ENCODE measurements at regions not wholly inside any gene's neighbourhood (a gene's known extent, or its start where the extent isn't known, plus 50 kb on each side); places are given as distances from the start of the nearest gene placed in this dataset.

GRCh38 chrX:131917588-131917987, 105.5 kb upstream of the STK26 start:
- Histone ChIP-seq H3K4me1 (ENCODE audit: control insufficient read depth, insufficient read depth, low read depth, low read length) (no peaks in the 10 kb centered on the region), H2AFZ (ENCODE audit: low read depth, low read length) (no peak overlapping the region), H3K23ac (ENCODE audit: low read length in 2 of 2) (no peak overlapping the region), H3K14ac (ENCODE audit: low read length in 2 of 2) (no peak overlapping the region), H3K27me3 (ENCODE audit: control insufficient read depth in 1 of 2, insufficient read depth in 1 of 2, low read length in 2 of 2) (peaks cover 0 to 30% of the 10 kb centered on the region in 2 experiments), H3K4ac (ENCODE audit: low read depth in 1 of 2, low read length in 2 of 2) (no peak overlapping the region), H3K4me2 (ENCODE audit: low read length, poor library complexity, severe bottlenecking) (no peak overlapping the region), H2BK12ac (ENCODE audit: low read length in 2 of 2) (no peak overlapping the region), H2AK5ac (ENCODE audit: low read length, severe bottlenecking) (no peak overlapping the region), H3K36me3 (ENCODE audit: control insufficient read depth in 1 of 2, insufficient read depth in 2 of 2, low read depth in 1 of 2, low read length in 2 of 2) (no peaks in the 10 kb centered on the region), H3K9me3 (ENCODE audit: control insufficient read depth, low read length) (peaks cover 6% of the 10 kb centered on the region), H3K18ac (ENCODE audit: low read depth in 1 of 2, low read length in 2 of 2) (no peak overlapping the region), H3K4me3 (ENCODE audit: insufficient read depth in 1 of 2, low read depth in 1 of 2, low read length in 2 of 2) (no peak overlapping the region), H4K91ac (ENCODE audit: low read length) (no peak overlapping the region), H3K9ac (ENCODE audit: low read length) (no peak overlapping the region), H3K27ac (ENCODE audit: low read length, poor library complexity, severe bottlenecking) (no peak overlapping the region), H2BK120ac (ENCODE audit: low read depth, low read length) (no peak overlapping the region), H4K8ac (ENCODE audit: low read length) (no peak overlapping the region), H3K79me1 (replicated peaks; ENCODE audit: low read length, poor library complexity, severe bottlenecking) (no peaks in the 10 kb centered on the region), H2BK15ac (ENCODE audit: low read depth, poor library complexity, severe bottlenecking) (no peak overlapping the region), H2BK5ac (ENCODE audit: low read depth, low read length, poor library complexity, severe bottlenecking) (no peak overlapping the region)
- DNase-seq = no peak
- WGBS = no CpG with 5 or more reads among the region's 2 CpGs

GRCh38 chrX:131918839-131919238, 104.3 kb upstream of the STK26 start:
- H3K36me3 ChIP-seq (ENCODE audit: control insufficient read depth in 1 of 2, insufficient read depth in 2 of 2, low read depth in 1 of 2, low read length in 2 of 2) = no peaks in the 10 kb centered on the region
- H3K4me2 ChIP-seq (ENCODE audit: low read length, poor library complexity, severe bottlenecking) = no peak overlapping the region
- no peak overlapping the region for H3K27ac ChIP-seq (ENCODE audit: low read length, poor library complexity, severe bottlenecking)
- no peak overlapping the region for H2BK12ac ChIP-seq (ENCODE audit: low read length in 2 of 2)
- H2BK120ac ChIP-seq (ENCODE audit: low read depth, low read length) = no peak overlapping the region
- H3K23ac ChIP-seq (ENCODE audit: low read length in 2 of 2) = no peak overlapping the region
- no peak overlapping the region for H4K91ac ChIP-seq (ENCODE audit: low read length)
- no peak for DNase-seq
- H2AK5ac ChIP-seq (ENCODE audit: low read length, severe bottlenecking) = no peak overlapping the region
- H2AFZ ChIP-seq (ENCODE audit: low read depth, low read length) = no peak overlapping the region
- H2BK5ac ChIP-seq (ENCODE audit: low read depth, low read length, poor library complexity, severe bottlenecking) = no peak overlapping the region
- WGBS = 94% methylated on average over 2 of the region's 2 CpGs
- no peaks in the 10 kb centered on the region for H3K79me1 ChIP-seq (replicated peaks; ENCODE audit: low read length, poor library complexity, severe bottlenecking)
- H3K4ac ChIP-seq (ENCODE audit: low read depth in 1 of 2, low read length in 2 of 2) = no peak overlapping the region
- no peaks in the 10 kb centered on the region for H3K4me1 ChIP-seq (ENCODE audit: control insufficient read depth, insufficient read depth, low read depth, low read length)
- peaks cover 0 to 33% of the 10 kb centered on the region in 2 experiments for H3K27me3 ChIP-seq (ENCODE audit: control insufficient read depth in 1 of 2, insufficient read depth in 1 of 2, low read length in 2 of 2)
- H3K14ac ChIP-seq (ENCODE audit: low read length in 2 of 2) = no peak overlapping the region
- no peak overlapping the region for H2BK15ac ChIP-seq (ENCODE audit: low read depth, poor library complexity, severe bottlenecking)
- peaks cover 6% of the 10 kb centered on the region for H3K9me3 ChIP-seq (ENCODE audit: control insufficient read depth, low read length)
- no peak overlapping the region for H3K4me3 ChIP-seq (ENCODE audit: insufficient read depth in 1 of 2, low read depth in 1 of 2, low read length in 2 of 2)
- no peak overlapping the region for H4K8ac ChIP-seq (ENCODE audit: low read length)
- no peak overlapping the region for H3K18ac ChIP-seq (ENCODE audit: low read depth in 1 of 2, low read length in 2 of 2)
- H3K9ac ChIP-seq (ENCODE audit: low read length) = no peak overlapping the region

- no peak overlapping the region for H3K18ac ChIP-seq (ENCODE audit: low read depth in 1 of 2, low read length in 2 of 2)
- peaks cover 0 to 24% of the 10 kb centered on the region in 2 experiments for H3K27me3 ChIP-seq (ENCODE audit: control insufficient read depth in 1 of 2, insufficient read depth in 1 of 2, low read length in 2 of 2)
- H3K79me1 ChIP-seq (replicated peaks; ENCODE audit: low read length, poor library complexity, severe bottlenecking) = no peaks in the 10 kb centered on the region
- H3K4me2 ChIP-seq (ENCODE audit: low read length, poor library complexity, severe bottlenecking) = no peak overlapping the region
- H2BK12ac ChIP-seq (ENCODE audit: low read length in 2 of 2) = no peak overlapping the region
- no peak overlapping the region for H4K8ac ChIP-seq (ENCODE audit: low read length)
- H3K27ac ChIP-seq (ENCODE audit: low read length, poor library complexity, severe bottlenecking) = no peak overlapping the region
- no peak overlapping the region for H4K91ac ChIP-seq (ENCODE audit: low read length)
- H3K4ac ChIP-seq (ENCODE audit: low read depth in 1 of 2, low read length in 2 of 2) = no peak overlapping the region
- H3K14ac ChIP-seq (ENCODE audit: low read length in 2 of 2) = no peak overlapping the region
- DNase-seq = no peak
- no peak overlapping the region for H2AK5ac ChIP-seq (ENCODE audit: low read length, severe bottlenecking)
- no peak overlapping the region for H3K9ac ChIP-seq (ENCODE audit: low read length)
- 100% methylated on average over 2 of the region's 5 CpGs for whole genome bisulfite sequencing
- H2AFZ ChIP-seq (ENCODE audit: low read depth, low read length) = no peak overlapping the region
- H3K4me3 ChIP-seq (ENCODE audit: insufficient read depth in 1 of 2, low read depth in 1 of 2, low read length in 2 of 2) = no peak overlapping the region
- no peaks in the 10 kb centered on the region for H3K9me3 ChIP-seq (ENCODE audit: control insufficient read depth, low read length)
- no peak overlapping the region for H3K23ac ChIP-seq (ENCODE audit: low read length in 2 of 2)
- H2BK120ac ChIP-seq (ENCODE audit: low read depth, low read length) = no peak overlapping the region
- no peaks in the 10 kb centered on the region for H3K4me1 ChIP-seq (ENCODE audit: control insufficient read depth, insufficient read depth, low read depth, low read length)
- H2BK5ac ChIP-seq (ENCODE audit: low read depth, low read length, poor library complexity, severe bottlenecking) = no peak overlapping the region
- no peak overlapping the region for H2BK15ac ChIP-seq (ENCODE audit: low read depth, poor library complexity, severe bottlenecking)
- no peaks in the 10 kb centered on the region for H3K36me3 ChIP-seq (ENCODE audit: control insufficient read depth in 1 of 2, insufficient read depth in 2 of 2, low read depth in 1 of 2, low read length in 2 of 2)
Observed at GRCh38 chrX:131923614-131924250, 99.4 kb upstream of the STK26 start.

- no peak overlapping the region for H4K91ac ChIP-seq (ENCODE audit: low read length)
- no peak overlapping the region for H3K4ac ChIP-seq (ENCODE audit: low read depth in 1 of 2, low read length in 2 of 2)
- no peak overlapping the region for H3K27ac ChIP-seq (ENCODE audit: low read length, poor library complexity, severe bottlenecking)
- DNase-seq = no peak
- no peaks in the 10 kb centered on the region for H3K4me1 ChIP-seq (ENCODE audit: control insufficient read depth, insufficient read depth, low read depth, low read length)
- H3K4me2 ChIP-seq (ENCODE audit: low read length, poor library complexity, severe bottlenecking) = no peak overlapping the region
- H2AFZ ChIP-seq (ENCODE audit: low read depth, low read length) = no peak overlapping the region
- H2BK12ac ChIP-seq (ENCODE audit: low read length in 2 of 2) = no peak overlapping the region
- no peaks in the 10 kb centered on the region for H3K36me3 ChIP-seq (ENCODE audit: control insufficient read depth in 1 of 2, insufficient read depth in 2 of 2, low read depth in 1 of 2, low read length in 2 of 2)
- H2BK120ac ChIP-seq (ENCODE audit: low read depth, low read length) = no peak overlapping the region
- H3K9ac ChIP-seq (ENCODE audit: low read length) = no peak overlapping the region
- no peak overlapping the region for H4K8ac ChIP-seq (ENCODE audit: low read length)
- no peak overlapping the region for H2BK15ac ChIP-seq (ENCODE audit: low read depth, poor library complexity, severe bottlenecking)
- no peak overlapping the region for H3K14ac ChIP-seq (ENCODE audit: low read length in 2 of 2)
- H3K23ac ChIP-seq (ENCODE audit: low read length in 2 of 2) = no peak overlapping the region
- no peak overlapping the region for H3K18ac ChIP-seq (ENCODE audit: low read depth in 1 of 2, low read length in 2 of 2)
- H3K9me3 ChIP-seq (ENCODE audit: control insufficient read depth, low read length) = no peaks in the 10 kb centered on the region
- H3K4me3 ChIP-seq (ENCODE audit: insufficient read depth in 1 of 2, low read depth in 1 of 2, low read length in 2 of 2) = no peak overlapping the region
- H2AK5ac ChIP-seq (ENCODE audit: low read length, severe bottlenecking) = no peak overlapping the region
- no CpG with 5 or more reads among the region's 8 CpGs for WGBS
- no peaks in the 10 kb centered on the region for H3K79me1 ChIP-seq (replicated peaks; ENCODE audit: low read length, poor library complexity, severe bottlenecking)
- peaks cover 0 to 8% of the 10 kb centered on the region in 2 experiments for H3K27me3 ChIP-seq (ENCODE audit: control insufficient read depth in 1 of 2, insufficient read depth in 1 of 2, low read length in 2 of 2)
- H2BK5ac ChIP-seq (ENCODE audit: low read depth, low read length, poor library complexity, severe bottlenecking) = no peak overlapping the region
Observed at GRCh38 chrX:131938749-131939148, 84.4 kb upstream of the STK26 start.
